GM23338 (cell line): ENCODE measurements at regions not wholly inside any gene's neighbourhood (a gene's known extent, or its start where the extent isn't known, plus 50 kb on each side); places are given as distances from the start of the nearest gene placed in this dataset.

ENCODE experiments used
- CTCF ChIP-seq, 2 experiments: fragments of 200-600 bp in 1 of 2; sonication (generic) in 1 of 2; conservative IDR thresholded peaks; 2 replicates each; pipeline versions ENCODE4 v1.5.1 to v1.6.1; 2016 to 2017; ENCODE audit warnings: antibody characterized with exemption in 2 of 2, low read depth in 2 of 2, mild to moderate bottlenecking in 2 of 2, moderate library complexity in 1 of 2
- EZH2 ChIP-seq: fragments of 200-600 bp; sonication (generic); IDR thresholded peaks from one replicate; pipeline ENCODE4 v1.8.0; 2017; ENCODE audit warnings: antibody characterized with exemption, mild to moderate bottlenecking, low read depth; ENCODE audit not compliant: unreplicated experiment
- REST ChIP-seq: IDR thresholded peaks from one replicate; pipeline ENCODE4 v1.6.1; 2018; ENCODE audit warnings: antibody characterized with exemption; ENCODE audit not compliant: unreplicated experiment

- TF ChIP-seq CTCF (conservative IDR thresholded peaks at IDR 0.05; ENCODE audit: low read depth in 2 of 2) (no peak), EZH2 (no peak), REST (no peak)
Measured at GRCh38 chr1:238323490-238323889, 432.8 kb upstream of the ZP4 start.
